ENCODE measurements at regions not wholly inside any gene's neighbourhood (a gene's known extent, or its start where the extent isn't known, plus 50 kb on each side); places are given as distances from the start of the nearest gene placed in this dataset.
A peak's percentile ranks its signal among the peaks of the same experiment; 100 is the strongest.
"Not testable (repeated sequence)": the region's sequence is repeated elsewhere in the genome, so short reads cannot be mapped to it uniquely, and the experiment has no call there.

- DNase-seq, result no peak
Measured at GRCh38 chr10:117457932-117458331, 82.7 kb upstream of the PDZD8 start.

- DNase-seq, result no peak
Measured at GRCh38 chr10:117457071-117457810, 82.0 kb upstream of the PDZD8 start.

- no peak for DNase-seq
Measured at GRCh38 chr10:117455346-117455745, 80.1 kb upstream of the PDZD8 start.

- peak; percentile 52 for DNase-seq
Measured at GRCh38 chr10:117454502-117454901, 79.3 kb upstream of the PDZD8 start.

GRCh38 chr10:117453484-117453883, 78.2 kb upstream of the PDZD8 start:
- DNase-seq, result not testable (repeated sequence)

GRCh38 chr10:117450940-117451339, 75.7 kb upstream of the PDZD8 start:
- DNase-seq, result peak; percentile 24

GRCh38 chr10:117449636-117450035, 74.4 kb upstream of the PDZD8 start:
- DNase-seq, result no peak

GRCh38 chr10:117448802-117449201, 73.6 kb upstream of the PDZD8 start:
- no peak for DNase-seq

- no peak for DNase-seq
Measured at GRCh38 chr10:117445992-117446391, 70.8 kb upstream of the PDZD8 start.

GRCh38 chr10:117444497-117445040, 69.3 kb upstream of the PDZD8 start:
- DNase-seq, result no peak

GRCh38 chr10:117443686-117444041, 68.4 kb upstream of the PDZD8 start:
- no peak for DNase-seq

GRCh38 chr10:117442944-117443685, 67.9 kb upstream of the PDZD8 start:
- peak; percentile 79 for DNase-seq

- DNase-seq, result no peak
Measured at GRCh38 chr10:117442521-117442920, 67.3 kb upstream of the PDZD8 start.

GRCh38 chr10:117441812-117442443, 66.7 kb upstream of the PDZD8 start:
- peak; percentile 91 for DNase-seq

- DNase-seq, result no peak
Measured at GRCh38 chr10:117441361-117441760, 66.1 kb upstream of the PDZD8 start.

GRCh38 chr10:117439243-117439912, 64.1 kb upstream of the PDZD8 start:
- DNase-seq, result peak; percentile 93

GRCh38 chr10:117432866-117433265, 57.6 kb upstream of the PDZD8 start:
- DNase-seq, result no peak

- peak; percentile 69 for DNase-seq
Measured at GRCh38 chr10:117431160-117431559, 55.9 kb upstream of the PDZD8 start.

- not testable (repeated sequence) for DNase-seq
Measured at GRCh38 chr10:117430535-117430934, 55.3 kb upstream of the PDZD8 start.

GRCh38 chr10:117429643-117430265, 54.5 kb upstream of the PDZD8 start:
- DNase-seq, result no peak

- no peak for DNase-seq
Measured at GRCh38 chr10:117427356-117427755, 52.1 kb upstream of the PDZD8 start.

- no peak for DNase-seq
Measured at GRCh38 chr10:117425974-117426566, 50.8 kb upstream of the PDZD8 start.

All from fibroblast of skin of abdomen (primary cell).